Superior temporal gyrus (tissue), 1 donor: ENCODE measurements at regions not wholly inside any gene's neighbourhood (a gene's known extent, or its start where the extent isn't known, plus 50 kb on each side); places are given as distances from the start of the nearest gene placed in this dataset.

Experiments used
- DNase-seq: peaks from one replicate; pipeline ENCODE4 v3.0.0-alpha.2; 2016; ENCODE audit errors: extremely low spot score

- DNase-seq = no peak
These were observed 63.5 kb upstream of the C1GALT1 start for GRCh38 chr7:7118822-7119221.

- no peak for DNase-seq
These were observed 62.6 kb upstream of the C1GALT1 start for GRCh38 chr7:7119729-7120128.

GRCh38 chr7:7122033-7122478 lies 60.3 kb upstream of the C1GALT1 start:
- DNase-seq = no peak

- DNase-seq = no peak
These were observed 59.6 kb upstream of the C1GALT1 start for GRCh38 chr7:7122701-7123281.

- no peak for DNase-seq
These were observed 56.4 kb upstream of the C1GALT1 start for GRCh38 chr7:7125963-7126362.

GRCh38 chr7:7127773-7128172 lies 54.6 kb upstream of the C1GALT1 start:
- no peak for DNase-seq

DNA sequence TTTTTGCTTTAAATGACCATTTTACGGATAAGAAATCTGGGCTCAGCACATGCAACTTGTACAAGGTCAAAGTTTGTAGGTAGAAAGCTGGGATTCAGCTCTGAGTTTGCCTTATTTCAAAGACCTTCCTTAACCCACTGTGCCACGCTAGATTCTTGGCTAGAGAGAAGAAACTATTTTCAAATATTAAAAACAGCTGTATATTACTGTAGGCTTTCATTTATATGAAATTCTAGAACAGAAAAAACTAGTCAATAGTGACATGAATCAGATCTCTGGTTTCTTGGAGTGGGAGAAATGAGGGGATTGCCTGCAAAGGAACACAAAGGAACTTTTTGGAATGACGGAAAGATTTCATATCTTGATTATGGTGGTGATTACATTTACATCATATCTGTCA lies 53.0 kb upstream of the C1GALT1 start:
- no peak for DNase-seq

- DNase-seq = no peak
These were observed 51.1 kb upstream of the C1GALT1 start for GRCh38 chr7:7131273-7131672.
